Stimulated activated CD4-positive, alpha-beta T cell treated with anti-CD3 and anti-CD28 coated beads, Interleukin-4, amount 100 ng/mL, for 48 hours (primary cell): ENCODE measurements at regions not wholly inside any gene's neighbourhood (a gene's known extent, or its start where the extent isn't known, plus 50 kb on each side); places are given as distances from the start of the nearest gene placed in this dataset.

Experiments used
- DNase-seq, 2 donors: peaks; one replicate each; pipeline ENCODE4 v3.0.0-alpha.2; 2020; ENCODE audit warnings: low read depth in 2 of 2

DNA sequence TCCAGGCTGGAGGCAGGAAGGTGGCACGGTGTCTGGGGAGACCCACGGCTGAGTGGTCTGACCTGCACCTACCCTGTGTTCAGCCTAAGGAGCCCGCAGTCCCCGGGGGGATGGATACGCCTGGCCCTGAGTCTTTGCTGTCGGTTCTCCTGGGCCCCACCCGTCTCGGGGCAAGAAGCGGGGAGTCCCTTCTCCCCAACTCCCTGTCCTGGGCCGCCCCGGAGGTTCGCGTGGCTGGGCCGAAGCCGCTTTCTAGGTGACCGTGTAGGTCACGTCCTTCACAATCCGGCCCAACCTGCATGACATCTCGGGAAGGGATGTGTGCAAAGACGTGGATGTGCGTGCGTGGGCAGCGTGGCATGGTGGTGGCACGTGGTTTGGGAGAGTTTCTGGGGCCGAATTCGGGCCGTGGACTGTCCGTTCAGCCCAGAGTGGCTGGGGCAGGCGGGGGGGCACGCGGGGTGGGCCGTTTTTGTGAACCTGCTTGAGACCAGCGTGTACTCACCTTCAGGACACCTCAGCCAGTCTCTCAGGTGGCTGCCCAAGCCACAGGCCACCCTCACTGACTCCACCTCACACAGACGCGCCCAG lies 103.3 kb downstream of the PTPRS start:
- no peak for DNase-seq

DNA sequence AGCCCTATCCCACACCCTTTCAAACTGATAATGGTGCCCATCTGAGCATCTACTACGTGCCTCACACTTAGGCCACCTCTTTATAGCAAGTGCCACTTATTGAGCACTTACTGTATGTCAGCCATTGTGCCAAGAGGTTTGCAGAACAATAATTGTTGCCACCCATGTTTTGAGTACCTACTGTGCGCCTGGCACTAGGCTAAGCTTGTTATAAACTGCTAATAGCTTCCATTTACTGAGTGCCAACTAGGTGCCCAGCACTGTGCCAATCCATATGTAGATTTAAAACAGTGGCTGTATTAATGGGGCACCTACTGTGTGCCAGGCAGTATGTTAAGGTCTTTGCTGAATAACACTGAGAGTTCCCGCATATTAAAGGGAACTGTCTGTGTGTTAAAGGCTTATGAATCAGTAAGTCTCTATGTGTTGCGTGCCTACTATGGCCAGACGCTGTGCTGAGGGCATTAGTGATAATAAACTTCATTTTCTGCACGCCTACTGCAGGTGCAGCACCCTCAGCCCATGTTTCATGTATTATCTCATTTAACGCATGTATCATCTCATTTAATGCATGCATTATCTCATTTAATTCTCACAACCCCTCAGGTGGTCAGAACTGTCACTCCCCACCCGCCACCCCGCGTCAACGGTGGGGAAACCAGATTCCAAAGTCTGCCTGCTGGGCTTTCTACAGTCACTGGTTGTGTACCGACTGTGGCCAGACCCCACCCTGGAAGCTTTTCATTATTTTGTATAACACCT lies 105.0 kb downstream of the PTPRS start:
- DNase-seq = no peak

DNA sequence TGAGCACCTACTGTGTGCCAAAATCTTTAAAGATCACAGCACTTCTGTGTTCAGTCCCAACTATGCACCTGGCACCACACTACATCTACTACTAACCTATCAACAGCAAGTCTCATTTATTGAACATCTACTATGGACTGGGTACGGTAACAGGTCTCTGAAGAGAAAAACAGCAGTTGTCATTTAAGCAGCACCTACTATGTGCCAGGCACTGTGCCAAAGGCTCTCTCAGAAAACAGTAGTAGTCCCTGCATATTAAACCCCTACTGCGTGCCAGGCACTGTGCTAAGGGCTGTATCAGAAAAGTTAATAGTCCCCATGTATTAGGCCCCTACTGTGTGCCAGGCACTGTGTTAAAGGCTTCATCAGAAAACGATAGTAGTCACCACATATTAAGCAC lies 106.2 kb downstream of the PTPRS start:
- DNase-seq = no peak

DNA sequence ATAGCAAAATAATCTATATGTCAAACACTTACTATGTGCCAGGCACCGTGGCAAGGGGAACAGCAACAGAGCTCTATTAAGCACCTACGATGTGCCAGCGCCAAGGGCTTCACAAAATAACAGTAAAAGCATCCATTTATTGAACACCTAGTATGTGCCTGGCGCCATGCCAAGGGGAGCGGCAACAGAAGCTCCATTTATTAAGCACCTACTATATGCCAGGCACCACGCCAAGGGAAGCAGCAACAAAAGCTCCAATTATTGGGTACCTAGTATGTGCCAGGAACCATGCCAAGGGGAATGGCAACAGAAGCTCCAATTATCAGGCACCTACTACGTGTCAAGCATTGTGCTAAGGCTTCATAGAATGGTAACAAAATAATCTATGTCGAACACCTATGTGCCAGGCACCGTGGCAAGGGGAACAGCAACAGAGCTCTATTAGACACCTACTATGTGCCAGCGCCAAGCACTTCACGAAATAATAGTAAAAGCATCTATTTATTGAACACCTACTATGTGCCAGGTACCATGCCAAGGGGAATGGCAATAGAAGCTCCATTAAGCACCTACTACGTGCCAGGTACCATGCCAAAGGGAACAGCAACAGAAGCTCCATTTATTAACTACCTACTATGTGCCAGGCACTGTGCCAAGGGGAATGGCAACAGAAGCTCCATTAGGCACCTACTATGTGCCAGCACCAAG lies 107.7 kb downstream of the PTPRS start:
- DNase-seq = no peak

DNA sequence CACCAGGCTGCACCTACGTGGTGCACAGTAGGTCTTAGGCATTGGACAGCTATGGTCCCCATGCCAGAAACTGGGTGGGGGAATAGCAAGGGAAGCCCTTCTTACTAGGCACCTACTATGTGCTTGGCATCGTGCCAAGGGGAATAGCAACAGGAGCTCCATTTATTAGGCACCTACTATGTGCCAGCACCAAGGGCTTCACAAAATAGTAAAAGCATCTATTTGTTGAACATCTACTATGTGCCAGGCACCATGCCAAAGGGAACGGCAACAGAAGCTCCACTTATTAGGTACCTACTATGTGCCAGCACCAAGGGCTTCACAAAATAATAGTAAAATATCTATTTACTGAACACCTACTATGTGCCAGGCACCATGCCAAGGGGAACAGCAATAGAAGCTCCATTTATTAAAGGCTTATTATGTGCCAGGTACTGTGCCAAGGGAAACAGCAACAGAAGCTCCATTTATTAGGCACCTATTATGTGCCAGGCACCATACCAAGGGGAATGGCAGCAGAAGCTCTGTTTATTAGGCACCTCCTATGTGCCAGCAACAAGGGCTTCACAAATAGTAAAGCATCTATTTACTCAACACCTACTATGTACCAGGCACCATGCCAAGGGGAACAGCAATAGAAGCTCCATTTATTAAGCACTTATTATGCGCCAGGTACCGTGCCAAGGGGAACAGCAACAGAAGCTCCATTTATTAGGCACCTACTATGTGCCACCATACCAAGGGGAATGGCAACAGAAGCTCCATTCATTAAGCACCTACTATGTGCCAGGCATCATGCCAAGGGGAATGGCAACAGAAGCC lies 108.5 kb downstream of the PTPRS start:
- no peak for DNase-seq

DNA sequence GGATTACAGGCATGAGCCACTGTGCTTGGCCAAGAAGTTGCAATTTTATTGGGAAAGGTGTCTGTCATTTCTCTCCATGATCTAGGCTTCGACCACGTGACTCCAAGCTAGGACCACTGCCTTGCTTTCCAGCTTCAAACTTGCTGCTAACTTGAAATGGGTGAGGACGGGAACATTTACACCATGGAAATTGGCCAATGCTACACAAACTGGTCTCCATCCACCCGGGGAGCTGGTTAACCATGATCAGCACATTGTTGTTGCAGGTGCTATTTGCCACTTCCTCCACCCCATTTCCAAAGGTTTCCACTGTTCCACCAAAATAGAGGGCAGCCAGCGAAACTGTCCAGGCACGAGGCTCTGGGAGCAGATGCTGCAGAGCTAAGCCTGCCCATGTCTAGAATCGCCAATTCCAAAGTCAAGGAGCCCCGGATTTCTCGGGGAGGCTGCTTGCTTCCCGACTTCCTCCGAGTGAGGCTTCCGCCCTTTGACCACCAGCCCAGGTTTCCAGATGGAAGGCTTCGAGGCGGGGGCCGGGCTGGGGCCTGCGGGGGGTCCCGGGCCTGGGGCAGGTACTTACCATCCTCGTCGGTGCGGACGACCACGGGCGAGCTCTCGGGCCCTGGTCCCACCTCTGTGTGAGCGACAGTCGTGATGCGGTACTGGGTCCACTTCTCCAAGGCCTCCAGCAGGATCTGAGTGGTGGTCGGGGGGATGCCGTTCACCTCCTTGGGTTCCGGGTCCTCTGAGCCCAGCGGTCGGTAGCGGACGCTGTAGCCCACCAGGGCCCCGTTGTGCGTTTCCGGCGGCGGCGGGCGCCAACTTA lies 109.7 kb downstream of the PTPRS start:
- DNase-seq = no peak

DNA sequence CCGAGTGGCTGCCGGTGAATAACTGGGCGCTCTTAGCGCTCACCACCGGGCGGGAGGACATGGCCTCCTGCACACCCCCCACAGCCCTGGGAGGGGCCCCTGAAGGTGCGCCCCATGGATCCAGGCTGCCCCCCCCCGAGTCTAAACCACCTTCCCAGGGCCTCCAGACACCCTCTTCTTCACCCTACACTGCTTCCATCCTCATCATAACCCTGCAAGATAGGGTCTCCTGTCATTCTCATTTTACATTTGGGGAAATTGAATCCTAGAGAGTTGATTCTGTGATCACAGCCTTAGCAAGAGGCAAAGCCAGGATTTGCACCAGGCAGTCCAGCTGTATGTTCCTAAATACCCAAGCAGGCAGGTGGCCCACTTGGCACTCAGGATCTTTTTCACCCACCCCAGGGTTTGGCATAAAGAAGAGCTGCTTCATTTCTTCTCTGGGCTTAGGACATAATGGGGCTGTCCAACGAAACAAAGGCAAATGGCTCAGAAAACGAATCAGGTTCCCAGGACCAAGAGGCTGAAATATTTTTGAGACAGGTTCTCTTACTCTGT lies 110.8 kb downstream of the PTPRS start:
- no peak for DNase-seq

DNA sequence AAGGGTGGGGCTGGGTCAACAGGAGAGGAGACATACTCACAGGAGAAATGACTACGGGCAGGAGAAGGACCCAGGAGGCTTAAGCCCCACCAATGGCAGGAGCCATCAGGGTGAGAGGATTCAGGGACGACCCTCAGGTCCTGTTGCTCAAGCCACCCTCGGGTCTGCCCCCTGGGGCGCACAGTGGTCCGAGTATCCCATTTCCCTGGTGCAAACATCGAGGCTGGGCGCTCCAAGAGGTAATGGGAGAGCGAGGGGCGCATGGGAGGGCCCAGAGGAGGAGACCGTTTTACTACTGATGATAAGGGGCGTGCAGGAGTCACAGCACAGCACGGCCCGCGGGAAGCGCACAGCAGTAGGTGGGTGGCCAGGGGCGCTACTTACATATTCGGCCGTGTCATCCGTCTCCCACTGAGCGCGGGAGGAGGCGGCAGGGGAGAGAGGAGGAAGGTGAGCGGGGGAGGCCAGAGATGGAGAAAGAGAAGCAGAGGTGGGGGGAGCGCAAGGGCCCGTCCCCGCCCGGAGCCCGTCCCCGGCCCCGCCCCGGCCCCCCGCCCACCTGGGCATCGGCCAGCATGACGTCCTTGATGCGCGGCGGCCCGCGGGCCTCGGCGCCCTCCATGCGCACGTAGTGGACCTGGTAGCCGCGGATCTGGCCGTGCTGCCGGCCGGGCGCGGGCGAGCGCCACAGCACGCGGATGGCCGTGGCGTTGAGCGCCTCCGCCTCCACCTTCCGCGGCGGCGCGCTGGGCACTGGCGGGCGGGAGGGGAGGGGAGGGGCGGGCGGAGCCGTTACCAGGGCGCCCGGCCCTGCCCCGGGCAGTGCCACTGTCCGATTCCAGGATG lies 111.5 kb downstream of the PTPRS start:
- DNase-seq = no peak

DNA sequence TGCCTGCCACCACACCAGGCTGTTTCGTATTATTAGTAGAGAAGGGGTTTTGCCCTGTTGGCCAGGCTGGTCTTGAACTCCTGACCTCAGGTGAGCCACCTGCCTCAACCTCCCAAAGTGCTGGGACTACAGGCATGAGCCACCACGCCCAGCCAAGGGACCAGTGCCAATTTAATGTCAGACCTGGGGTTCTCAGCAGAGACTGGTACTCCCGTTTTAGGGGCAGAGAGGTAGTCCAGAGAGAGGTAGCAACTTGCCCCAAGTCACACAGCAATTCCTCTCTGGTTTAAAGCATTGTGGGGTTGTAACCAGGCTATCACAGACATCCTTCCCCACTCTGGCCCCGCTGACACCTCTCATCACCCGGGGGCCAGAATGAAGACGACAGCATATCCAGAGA lies 112.1 kb downstream of the PTPRS start:
- no peak for DNase-seq

DNA sequence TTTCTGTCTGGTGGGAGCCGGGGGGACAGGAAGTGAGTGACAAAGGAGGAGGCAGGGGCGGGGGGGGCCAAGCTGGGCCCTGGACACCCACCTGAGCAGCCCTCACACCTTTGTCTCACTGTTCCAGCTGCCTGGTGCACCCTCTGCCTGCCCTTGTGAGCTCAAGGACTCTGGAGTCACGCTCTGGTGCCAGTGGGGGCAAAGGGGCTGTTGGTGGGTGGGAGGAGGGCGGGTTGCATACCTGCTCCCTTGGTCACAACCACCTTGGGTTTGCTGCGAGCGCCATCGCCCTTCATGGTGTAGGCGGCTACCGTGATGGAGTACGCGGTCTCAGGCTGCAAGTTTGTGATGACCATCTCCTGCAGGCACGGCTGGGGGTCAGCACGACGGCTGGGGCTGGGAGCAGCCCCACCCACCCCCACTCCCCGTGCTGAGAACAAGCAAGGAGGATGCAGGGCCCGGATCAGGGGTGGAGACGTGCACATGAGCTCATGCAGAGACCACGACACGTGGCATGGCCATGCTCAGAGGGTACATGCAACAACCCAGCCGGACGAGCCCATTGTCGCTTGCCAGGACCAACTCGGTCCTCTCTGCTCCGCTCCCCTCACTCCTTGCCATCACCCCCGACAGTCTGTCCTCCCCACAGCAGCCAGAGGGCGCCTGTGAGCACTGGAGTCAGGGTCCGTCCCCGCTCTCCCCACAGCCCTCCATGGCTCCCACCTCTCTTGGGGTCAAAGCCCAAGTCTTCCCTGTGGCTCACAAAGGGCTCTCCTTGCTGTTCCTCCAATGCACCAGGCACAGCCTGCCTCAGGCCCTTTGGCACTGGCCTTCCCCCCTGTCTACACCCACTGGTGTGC lies 114.9 kb downstream of the PTPRS start:
- peak in 1 of 2 donors; percentile 10 for DNase-seq

DNA sequence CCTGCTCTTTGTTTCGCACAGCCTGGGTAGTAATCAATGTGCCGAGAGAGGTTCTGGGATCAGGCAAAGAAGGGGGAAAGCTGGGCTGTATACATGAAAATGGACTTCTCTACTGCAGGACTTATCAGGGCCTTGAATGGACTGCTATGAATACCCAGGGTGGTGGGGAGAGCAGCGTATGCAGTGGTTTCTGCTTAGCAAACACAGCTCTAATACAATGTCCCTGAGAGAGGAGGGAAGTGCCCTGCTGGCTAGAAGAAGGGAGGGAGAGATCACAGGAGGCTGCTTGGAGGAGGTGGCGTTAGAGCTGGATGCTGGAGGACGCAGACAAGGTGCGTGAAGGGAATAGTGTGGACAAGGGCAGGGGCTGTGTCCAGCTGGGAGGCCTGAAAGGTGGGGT lies 116.1 kb downstream of the PTPRS start:
- no peak for DNase-seq

DNA sequence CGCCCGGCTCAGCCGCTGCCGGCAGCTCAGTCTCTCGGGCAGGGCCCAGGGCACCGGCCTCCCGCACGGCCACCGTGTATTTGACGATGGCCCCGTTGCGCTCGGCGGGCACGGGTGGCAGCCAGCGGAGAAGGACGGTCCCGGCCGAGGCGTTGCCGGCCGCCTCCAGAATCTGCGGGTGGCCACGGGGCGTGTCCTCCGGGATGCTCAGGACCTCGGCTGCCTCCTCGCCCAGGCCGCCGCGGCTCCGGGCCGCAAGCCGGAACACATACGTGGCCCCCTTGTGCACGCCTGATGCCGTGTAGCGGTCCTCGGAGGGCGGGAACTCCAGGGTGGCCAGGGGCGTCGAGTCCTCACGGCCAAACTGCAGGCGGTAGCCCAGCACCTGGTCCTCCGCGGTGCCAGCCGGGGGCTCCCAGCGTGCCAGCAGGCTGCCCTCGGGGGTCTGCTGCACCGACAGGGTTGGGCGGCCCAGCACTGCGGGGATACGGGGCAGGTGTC lies 117.7 kb downstream of the PTPRS start:
- no peak for DNase-seq

DNA sequence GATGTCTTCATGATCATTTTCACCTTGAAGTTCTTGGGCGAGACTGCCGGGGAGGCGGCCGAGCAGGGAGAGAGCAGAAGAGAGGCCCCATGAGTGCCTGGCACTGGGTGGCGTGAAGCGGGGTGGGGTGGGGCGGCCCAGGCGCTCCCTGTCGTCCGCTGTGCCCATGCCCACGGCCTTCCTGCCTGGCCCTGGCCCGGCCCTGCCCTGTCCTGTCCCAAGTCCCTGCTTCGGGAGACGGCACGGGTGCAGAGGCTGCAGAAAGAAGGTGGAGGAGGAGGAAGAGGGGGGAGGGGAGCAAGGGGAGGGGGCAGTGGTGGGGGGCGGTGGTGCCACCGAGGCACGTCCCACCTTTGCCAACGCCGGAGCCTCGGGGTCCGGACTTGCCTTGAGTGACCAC lies 118.4 kb downstream of the PTPRS start:
- DNase-seq = no peak

DNA sequence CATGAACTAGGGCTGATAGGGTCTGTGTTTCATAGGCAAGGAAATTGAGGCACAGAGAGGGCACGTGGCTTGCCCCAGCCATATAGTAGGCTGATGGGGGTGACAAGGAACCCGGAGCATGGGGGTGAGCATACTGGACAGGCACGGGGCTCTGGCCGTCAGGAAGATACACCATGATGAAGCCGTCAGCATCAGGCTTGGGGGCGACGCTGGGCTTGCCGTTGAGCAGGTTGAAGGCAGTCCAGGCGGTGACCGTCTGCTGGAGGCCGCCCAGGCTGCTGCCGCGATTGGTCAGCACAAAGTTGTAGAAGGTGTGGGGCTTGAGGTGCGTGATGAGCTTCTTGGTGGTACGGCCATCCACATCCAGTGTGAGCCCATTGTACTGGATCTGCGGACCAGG lies 119.7 kb downstream of the PTPRS start:
- DNase-seq = no peak

DNA sequence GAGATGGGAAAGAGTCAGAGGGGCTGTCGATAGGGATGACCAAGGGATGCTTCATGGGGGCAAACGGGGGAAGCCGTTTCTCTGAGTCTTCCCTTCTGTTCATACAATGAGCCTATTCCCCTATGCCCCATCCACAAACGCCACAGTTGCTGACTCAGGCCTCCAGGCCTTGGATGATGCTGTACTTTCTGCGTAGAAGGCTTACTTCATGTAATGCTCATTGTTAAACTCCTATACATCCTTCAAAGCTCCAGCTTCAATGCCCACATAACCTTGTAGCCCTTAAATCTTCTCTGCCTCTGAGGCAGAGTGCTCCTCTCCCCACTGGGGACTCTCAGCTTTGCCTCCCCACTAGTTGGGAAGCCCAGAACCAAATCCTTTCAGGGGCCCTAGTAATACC lies 120.3 kb downstream of the PTPRS start:
- no peak for DNase-seq

DNA sequence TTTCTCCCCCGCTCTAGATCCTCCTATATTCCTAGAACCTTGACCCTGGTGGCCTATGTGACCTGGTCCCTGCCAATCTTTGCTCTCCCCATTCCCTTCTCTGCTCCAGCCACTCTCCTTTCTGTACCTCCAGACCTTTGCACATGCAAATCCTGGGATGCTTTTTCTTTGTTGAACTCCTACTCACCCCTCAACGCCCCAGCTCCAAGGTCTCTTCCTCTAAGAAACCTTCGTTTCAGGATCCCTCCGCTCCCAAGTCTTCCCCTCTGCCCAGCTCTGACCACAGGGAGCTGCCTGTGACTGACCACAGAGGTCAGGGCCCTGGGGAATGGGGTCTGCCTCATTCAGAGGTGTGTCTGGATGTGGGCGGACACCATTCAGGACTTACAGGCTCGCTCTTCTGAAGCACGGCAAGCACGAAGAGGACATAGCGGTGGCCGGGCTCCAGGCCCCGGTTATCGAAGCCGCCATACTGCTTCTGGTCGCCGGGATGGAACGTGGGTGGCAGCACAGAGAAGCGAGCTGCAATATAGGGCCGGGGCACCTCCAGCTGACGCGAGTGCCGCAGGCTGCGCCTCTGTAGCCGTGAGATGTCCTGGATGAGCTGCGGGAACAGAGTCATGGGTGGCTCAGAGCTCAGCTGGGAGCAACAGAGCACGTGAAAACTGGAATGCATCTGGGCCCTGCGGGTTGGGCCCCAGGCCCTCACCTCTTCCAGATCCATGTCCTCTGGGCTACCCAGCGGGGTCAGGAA lies 120.9 kb downstream of the PTPRS start:
- no peak for DNase-seq

DNA sequence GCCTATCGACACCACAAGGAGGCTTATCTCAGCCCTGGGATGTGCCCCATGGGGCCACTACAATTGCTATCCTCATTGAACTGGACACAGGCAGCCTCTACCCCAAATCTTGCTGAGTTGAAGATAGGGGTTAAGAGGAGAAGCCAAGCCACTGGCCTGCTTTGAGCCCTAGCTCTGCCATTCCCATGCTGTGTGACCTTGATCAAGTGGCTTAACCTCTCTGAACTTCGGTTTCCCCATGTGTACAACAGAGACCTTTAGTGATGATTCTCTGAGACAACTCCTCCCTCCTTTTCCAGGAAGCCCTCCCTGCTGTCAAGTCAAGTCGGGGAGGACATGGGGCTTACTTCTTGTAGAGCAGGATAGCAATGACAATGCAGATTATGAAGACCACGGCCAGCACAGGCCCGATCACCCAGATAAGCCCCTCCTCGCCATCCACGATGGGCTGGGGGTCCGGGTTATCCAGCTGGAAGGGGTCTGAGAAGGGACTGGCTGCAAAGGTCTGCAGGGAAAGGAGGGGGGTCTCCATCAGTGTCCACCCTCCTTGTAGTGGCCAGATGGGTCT lies 121.6 kb downstream of the PTPRS start:
- DNase-seq = no peak
